K562 (cell line): ENCODE measurements at regions not wholly inside any gene's neighbourhood (a gene's known extent, or its start where the extent isn't known, plus 50 kb on each side); places are given as distances from the start of the nearest gene placed in this dataset.

Experiments used
- ATAC-seq: fragments of 200-7000 bp; cut with Tn5 transposase; 3 replicates; pipeline ENCODE4 v1.9.1; 2020; ENCODE audit warnings: moderate library complexity
- BruUV-seq: library from RNA; stranded (reverse); fragments of 400-500 nt; replicated peaks from 2 replicates; lab custom pipeline; 2021; lab: Mats Ljungman, UMichigan
- CTCF ChIA-PET: fragments of 300-600 bp; formaldehyde crosslinking; extraction: SDS; loops from one replicate; lab custom pipeline; 2021; ENCODE audit warnings: low intra/inter-chr PET ratio; lab: Yijun Ruan, JAX
- POLR2A ChIA-PET: fragments of 300-600, 350-650 bp; sonication (Branson Sonifier 250); formaldehyde crosslinking; extraction: SDS; loops from one replicate; lab custom pipeline; 2021; ENCODE audit warnings: antibody characterized with exemption, inconsistent platforms; lab: Yijun Ruan, JAX
- DNase-seq, 4 experiments: peaks; one replicate each; pipeline versions ENCODE4 v3.0.0 to v3.0.0-alpha.2; 2011 to 2018; ENCODE audit warnings: low spot score in 3 of 4, mixed read lengths in 3 of 4; ENCODE audit errors: extremely low read depth in 1 of 4
- FAIRE-seq: peaks from 2 replicates; lab custom pipeline; 2011; peaks lifted over from hg19 to GRCh38; lab: Jason Lieb, UNC
- H2AFZ ChIP-seq: 2 replicates; pipeline ENCODE4 v1.6.0; 2011; ENCODE audit warnings: low read depth, low read length, control low read depth, inconsistent platforms
- H3K27ac ChIP-seq: fragments of 200-600 bp; 3 replicates; pipeline ENCODE4 v1.8.0; 2011; ENCODE audit warnings: low read depth, mild to moderate bottlenecking, control low read depth, inconsistent platforms, low read length, moderate library complexity, mixed read lengths; ENCODE audit errors: extremely low read depth
- H3K27me3 ChIP-seq, 2 experiments: fragments of 300-600 bp in 1 of 2; 2 replicates in 1 of 2; 3 replicates in 1 of 2; pipeline versions ENCODE4 v1.6.0 to v1.8.0; 2011; ENCODE audit warnings: inconsistent platforms in 2 of 2, low read length in 2 of 2, mild to moderate bottlenecking in 1 of 2, mixed read lengths in 1 of 2, moderate library complexity in 1 of 2; ENCODE audit not compliant: control insufficient read depth in 2 of 2, insufficient read depth in 2 of 2
- H3K36me3 ChIP-seq: fragments of 300-600 bp; 3 replicates; pipeline ENCODE4 v1.8.0; 2011; ENCODE audit warnings: mild to moderate bottlenecking, low read length, inconsistent platforms; ENCODE audit not compliant: control insufficient read depth, insufficient read depth
- H3K4me1 ChIP-seq, 2 experiments: fragments of 200-600 bp in 1 of 2; replicated peaks in 1 of 2; 2 replicates in 1 of 2; 3 replicates in 1 of 2; pipeline versions ENCODE4 v1.5.1 to v1.8.0; 2011; ENCODE audit warnings: inconsistent platforms in 2 of 2, low read length in 2 of 2, mild to moderate bottlenecking in 1 of 2, mixed read lengths in 1 of 2, moderate library complexity in 1 of 2; ENCODE audit not compliant: control insufficient read depth in 2 of 2, insufficient read depth in 2 of 2
- H3K4me2 ChIP-seq: 2 replicates; pipeline ENCODE4 v1.6.1; 2011; ENCODE audit warnings: low read length, control low read depth, inconsistent platforms, mixed read lengths; ENCODE audit not compliant: insufficient read depth
- H3K4me3 ChIP-seq: fragments of 200-600 bp; sonication (generic), shearing (Covaris generic); 2 replicates; pipeline ENCODE4 v1.5.1; 2016; ENCODE audit warnings: control low read depth, inconsistent platforms
- H3K79me2 ChIP-seq: fragments of 200-600 bp; 3 replicates; pipeline ENCODE4 v1.8.0; 2011; ENCODE audit warnings: low read length, inconsistent platforms; ENCODE audit not compliant: control insufficient read depth, insufficient read depth
- H3K9ac ChIP-seq, 2 experiments: 2 replicates each; pipeline versions ENCODE4 v1.6.0 to v1.6.1; 2011; ENCODE audit warnings: low read depth in 2 of 2, low read length in 2 of 2, control low read depth in 1 of 2, inconsistent platforms in 1 of 2, mild to moderate bottlenecking in 1 of 2, mixed read lengths in 1 of 2; ENCODE audit not compliant: insufficient read depth in 1 of 2
- H3K9me1 ChIP-seq: one replicate; pipeline ENCODE4 v1.6.0; 2011; ENCODE audit warnings: inconsistent platforms, mild to moderate bottlenecking, low read length, moderate library complexity; ENCODE audit not compliant: control insufficient read depth, insufficient read depth
- H3K9me3 ChIP-seq: replicated peaks from 2 replicates; pipeline ENCODE4 v1.5.1; 2011; ENCODE audit warnings: low read depth, low read length, inconsistent platforms; ENCODE audit not compliant: control insufficient read depth, insufficient read depth
- H4K20me1 ChIP-seq: replicated peaks from 2 replicates; pipeline ENCODE4 v1.6.1; 2011; ENCODE audit warnings: low read length, inconsistent platforms, mixed read lengths; ENCODE audit not compliant: control insufficient read depth, insufficient read depth
- ASH1L ChIP-seq: fragments of 450-650 bp; IDR thresholded peaks from 2 replicates; pipeline ENCODE4 v1.6.1; 2018; ENCODE audit warnings: borderline replicate concordance, mild to moderate bottlenecking, low read depth; ENCODE audit not compliant: partially characterized antibody
- E2F5 ChIP-seq: sonication (generic); formaldehyde crosslinking; IDR thresholded peaks from 2 replicates; pipeline ENCODE4 v1.8.0; 2022; ENCODE audit warnings: mild to moderate bottlenecking, missing genetic modification reagents
- MCM2 ChIP-seq: fragments of 450-650 bp; IDR thresholded peaks from 2 replicates; pipeline ENCODE4 v1.6.1; 2017; ENCODE audit warnings: low read depth, mild to moderate bottlenecking
- NR1H2 ChIP-seq: sonication (generic); formaldehyde crosslinking; IDR thresholded peaks from 2 replicates; pipeline ENCODE4 v1.4.0; 2020; ENCODE audit warnings: mild to moderate bottlenecking, missing genetic modification reagents
- STAT5B ChIP-seq: fragments of 250-450 bp; sonication (Bioruptor Pico); IDR thresholded peaks from 2 replicates; pipeline ENCODE4 v1.8.0; 2021; ENCODE audit warnings: mild to moderate bottlenecking, inconsistent platforms
- TCF3 ChIP-seq: sonication (generic); formaldehyde crosslinking; IDR thresholded peaks from 2 replicates; pipeline ENCODE4 v1.4.0; 2020; ENCODE audit warnings: mild to moderate bottlenecking, missing genetic modification reagents
- ZNF212 ChIP-seq: fragments of 450-650 bp; formaldehyde crosslinking; IDR thresholded peaks from 2 replicates; pipeline ENCODE4 v1.4.0; 2020; ENCODE audit warnings: mild to moderate bottlenecking
- ZNF324 ChIP-seq: fragments of 250-450 bp; sonication (Bioruptor Pico); IDR thresholded peaks from 2 replicates; pipeline ENCODE4 v1.4.0; 2020; ENCODE audit warnings: mild to moderate bottlenecking
- WGBS: fragments of 100-300 bp; shearing (Covaris generic); methylation state at CpG from one replicate; pipeline ENCODE4 v1.1.6; 2016; ENCODE audit warnings: low coverage, mixed read lengths; ENCODE audit not compliant: insufficient coverage; ENCODE audit errors: missing lambda C conversion rate; 5-methylcytosine and 5-hydroxymethylcytosine counted together
- in situ Hi-C: fragments of 300-500 bp; cut with MboI; formaldehyde crosslinking; loops from 4 replicates; pipeline ENCODE4 v1.15.0; 2018; ENCODE audit warnings: inconsistent platforms, mixed read lengths
- intact Hi-C: fragments of 100-400 bp; cut with micrococcal nuclease; formaldehyde crosslinking; loops from 2 replicates; pipeline ENCODE4 v1.14.2; 2022

DNA sequence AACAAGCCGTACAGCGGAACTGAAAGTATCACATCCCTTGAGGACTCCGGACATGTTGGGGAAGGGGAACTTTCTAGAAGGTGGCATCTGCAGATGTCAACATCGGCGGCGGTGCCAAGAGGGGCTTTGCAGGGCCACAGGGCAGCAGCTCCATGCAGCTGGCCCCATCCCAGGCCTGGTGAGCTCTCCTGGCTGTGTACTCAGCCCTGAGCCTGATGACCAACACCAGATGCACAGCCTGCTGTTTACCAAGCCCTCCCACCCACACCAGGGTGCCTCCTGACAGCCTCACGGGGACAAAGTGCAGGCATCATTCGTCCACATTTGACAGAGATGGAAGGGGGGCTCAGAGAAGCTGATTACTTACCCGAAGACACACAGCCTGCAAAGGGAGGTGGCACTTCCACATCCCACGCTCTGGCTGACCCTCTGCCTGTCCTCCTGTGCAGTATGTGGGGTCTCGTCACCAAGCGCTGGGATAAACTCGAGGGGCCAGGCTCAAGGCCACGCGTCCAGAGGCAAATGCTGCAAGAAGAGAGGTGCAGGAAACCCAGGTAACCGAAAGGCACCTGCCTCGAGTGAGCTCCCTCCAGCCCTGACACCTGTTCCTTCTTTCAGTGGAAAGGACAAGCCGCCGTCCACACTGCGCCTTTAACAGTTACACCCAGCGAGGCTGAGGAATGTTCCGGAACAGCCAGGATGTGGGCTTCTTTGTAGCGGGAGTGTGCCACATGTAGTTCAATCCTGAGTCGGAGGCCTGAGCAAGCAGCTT, 69.0 kb upstream of the ASAP2 start (continued):
- TF ChIP-seq ZNF324 (CRISPR knock-in tag) (no peak), E2F5 (no peak), ASH1L (no peak), NR1H2 (CRISPR knock-in tag) (no peak), STAT5B (CRISPR knock-in tag) (no peak)

DNA sequence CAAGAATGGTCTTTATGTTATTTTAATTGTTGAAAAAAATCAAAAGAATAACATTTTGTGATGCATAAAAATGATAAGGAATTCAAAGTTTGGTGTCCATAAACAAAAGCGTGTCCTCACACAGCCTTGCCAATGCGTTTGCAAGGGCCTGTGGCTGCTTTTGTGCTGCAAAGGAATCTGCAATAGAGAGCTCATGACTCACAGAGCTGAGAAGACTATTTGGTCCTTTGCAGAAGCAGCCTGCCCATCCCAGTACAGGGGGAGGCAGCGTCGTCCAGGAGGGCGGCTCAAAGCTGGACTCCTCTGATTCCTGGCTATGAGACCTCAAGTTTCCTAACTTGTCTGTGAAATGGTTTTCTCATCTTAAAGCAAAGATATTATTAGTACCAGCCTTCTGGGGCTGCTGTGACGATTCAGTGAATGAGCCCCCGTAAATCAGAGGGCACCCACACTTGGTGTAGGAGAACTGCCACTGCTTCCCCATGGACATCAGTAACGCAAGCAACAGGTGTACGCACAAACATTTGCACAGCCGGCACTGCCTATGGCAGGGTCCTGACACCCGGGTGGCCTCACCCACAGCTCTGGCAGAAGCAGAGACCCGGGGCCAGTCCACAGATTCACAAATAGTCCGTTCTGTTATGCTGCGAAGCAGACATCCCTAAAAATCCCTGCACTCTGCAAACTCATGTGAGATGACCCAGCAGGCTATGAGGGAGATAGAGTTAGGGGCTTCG, 70.6 kb upstream of the ASAP2 start:
- TF ChIP-seq ZNF212 (no peak), TCF3 (CRISPR knock-in tag) (no peak), MCM2 (no peak)
- Histone ChIP-seq H3K9me1 (no peaks in the 10 kb centered on the region), H4K20me1 (no peaks in the 10 kb centered on the region), H3K4me2 (no peak overlapping the region), H3K4me1 (peaks cover 0 to 15% of the 10 kb centered on the region in 2 experiments; a peak in 2 of 5 replicates), H3K79me2 (no peaks in the 10 kb centered on the region), H3K9ac (no peak overlapping the region), H3K27ac (no peak overlapping the region), H2AFZ (no peak overlapping the region), H3K27me3 (no peaks in the 10 kb centered on the region), H3K36me3 (no peaks in the 10 kb centered on the region), H3K9me3 (0 out of 2 replicates have a peak, but pooled peaks cover 5% of the 10 kb centered on the region), H3K4me3 (no peak overlapping the region)
- intact Hi-C loops = loop anchor here (5.0 kb wide), 2 partner anchors 149 to 444 kb away; no protein-coding TSS in a partner anchor
- CTCF ChIA-PET = no interaction called here
- FAIRE-seq (no peak), ATAC-seq (no peak), DNase-seq (no peak)
- in situ Hi-C loops = no loop called here
- 35% methylated on average over 15 of the region's 15 CpGs for WGBS
- POLR2A ChIA-PET = interaction anchor here (0.6 kb wide), 1 partner anchor 295 kb away, joined by 4 read pairs; no protein-coding TSS in a partner anchor
- BruUV-seq = no TSS peak
